ENCODE measurements at regions not wholly inside any gene's neighbourhood (a gene's known extent, or its start where the extent isn't known, plus 50 kb on each side); places are given as distances from the start of the nearest gene placed in this dataset.

- Histone ChIP-seq H3K27ac (no peak overlapping the region), H3K36me3 (no peaks in the 10 kb centered on the region), H3K9me3 (no peaks in the 10 kb centered on the region), H3K4me3 (no peak overlapping the region), H3K4me1 (ENCODE audit: insufficient read depth) (no peaks in the 10 kb centered on the region), H3K27me3 (no peaks in the 10 kb centered on the region)
- intact Hi-C loops (cut with DNase I): no loop called here
- no peak for TF ChIP-seq EP300 (IDR thresholded peaks at IDR 0.05)
- no peak for DNase-seq
- WGBS, 3 donors: 92 to 96% (median 96%) methylated on average over 3 of the region's 3 CpGs
These were observed 1292.5 kb upstream of the TENM4 start for GRCh38 chr11:80733361-80733760.

- 23 to 34% (median 25%) methylated on average over 3 of the region's 3 CpGs for WGBS, 3 donors
- DNase-seq: no peak
- TF ChIP-seq CTCF (IDR thresholded peaks at IDR 0.05) (no peak), POLR2A (IDR thresholded peaks at IDR 0.05) (no peak), EP300 (IDR thresholded peaks at IDR 0.05) (no peak)
- no peaks in the 10 kb centered on the region for H3K4me1 ChIP-seq (ENCODE audit: insufficient read depth)
- H3K9me3 ChIP-seq: no peaks in the 10 kb centered on the region
- no peaks in the 10 kb centered on the region for H3K27me3 ChIP-seq
- no peak overlapping the region for H3K4me3 ChIP-seq
- intact Hi-C loops (cut with DNase I): no loop called here
- no peaks in the 10 kb centered on the region for H3K36me3 ChIP-seq
- H3K27ac ChIP-seq: no peak overlapping the region
These were observed 1286.5 kb upstream of the TENM4 start for GRCh38 chr11:80727315-80727714.

DNA sequence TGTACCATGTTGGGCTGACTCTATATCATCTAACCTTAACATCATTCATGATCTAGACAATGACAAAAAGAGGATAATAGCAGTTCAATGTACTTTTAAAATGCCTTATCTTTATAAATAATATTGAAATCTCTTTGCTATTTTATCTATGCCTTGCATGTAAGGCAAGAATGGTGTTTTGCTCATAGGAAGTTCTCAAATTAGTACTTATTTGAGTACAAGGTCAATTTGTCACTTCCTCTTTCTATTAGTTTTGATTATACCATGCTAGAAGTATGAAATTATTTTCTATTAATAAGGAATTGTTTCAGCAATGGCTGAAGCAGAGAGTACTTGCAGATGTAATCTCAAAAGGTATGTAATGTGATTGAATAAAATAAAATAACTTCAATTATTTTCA lies 1285.4 kb upstream of the TENM4 start:
- no peaks in the 10 kb centered on the region for H3K27me3 ChIP-seq

DNA sequence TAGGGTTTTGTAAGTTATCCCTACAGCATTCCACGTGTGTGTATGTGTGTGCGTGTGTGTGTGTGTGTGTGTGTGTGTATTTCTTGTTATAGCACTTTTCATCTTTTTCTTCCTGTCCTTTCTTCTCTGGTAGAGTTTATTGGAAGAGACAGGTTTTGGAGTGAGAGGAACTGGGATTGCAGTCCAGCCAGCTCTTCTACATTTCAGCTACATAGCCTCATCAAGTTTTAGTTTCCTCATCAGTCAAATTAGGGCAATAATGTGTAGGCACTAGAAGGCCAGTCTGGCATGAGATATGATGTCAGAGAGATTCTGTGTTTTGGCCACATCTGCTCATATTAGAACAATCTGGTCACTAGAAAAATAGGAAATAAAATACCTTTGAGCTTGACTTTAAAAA lies 1283.5 kb upstream of the TENM4 start:
- intact Hi-C loops (cut with DNase I): no loop called here
- no peaks in the 10 kb centered on the region for H3K9me3 ChIP-seq
- 49 to 81% (median 51%) methylated on average over 2 of the region's 2 CpGs for WGBS, 3 donors
- TF ChIP-seq CTCF (IDR thresholded peaks at IDR 0.05) (no peak), EP300 (IDR thresholded peaks at IDR 0.05) (no peak), POLR2A (IDR thresholded peaks at IDR 0.05) (no peak)
- no peaks in the 10 kb centered on the region for H3K36me3 ChIP-seq
- H3K27ac ChIP-seq: no peak overlapping the region
- H3K4me3 ChIP-seq: no peak overlapping the region
- no peaks in the 10 kb centered on the region for H3K4me1 ChIP-seq (ENCODE audit: insufficient read depth)
- H3K27me3 ChIP-seq: no peaks in the 10 kb centered on the region
- DNase-seq: no peak

More for the DNA sequence above, 1285.4 kb upstream of the TENM4 start:
- H3K9me3 ChIP-seq: no peaks in the 10 kb centered on the region
- no peaks in the 10 kb centered on the region for H3K4me1 ChIP-seq (ENCODE audit: insufficient read depth)
- no peak for TF ChIP-seq CTCF (IDR thresholded peaks at IDR 0.05)
- no peak for TF ChIP-seq POLR2A (IDR thresholded peaks at IDR 0.05)
- no peak for TF ChIP-seq EP300 (IDR thresholded peaks at IDR 0.05)
- no peak for DNase-seq
- H3K4me3 ChIP-seq: no peak overlapping the region
- H3K27ac ChIP-seq: no peak overlapping the region
- intact Hi-C loops (cut with DNase I): no loop called here
- H3K36me3 ChIP-seq: no peaks in the 10 kb centered on the region

GRCh38 chr11:80722629-80723028 lies 1281.8 kb upstream of the TENM4 start:
- intact Hi-C loops (cut with DNase I): no loop called here
- Histone ChIP-seq H3K36me3 (no peaks in the 10 kb centered on the region), H3K4me1 (ENCODE audit: insufficient read depth) (no peaks in the 10 kb centered on the region), H3K27me3 (no peaks in the 10 kb centered on the region), H3K4me3 (no peak overlapping the region), H3K27ac (no peak overlapping the region), H3K9me3 (no peaks in the 10 kb centered on the region)
- DNase-seq: no peak
- TF ChIP-seq EP300 (IDR thresholded peaks at IDR 0.05) (no peak), CTCF (IDR thresholded peaks at IDR 0.05) (no peak), POLR2A (IDR thresholded peaks at IDR 0.05) (no peak)
- whole genome bisulfite sequencing, 3 donors: 57 to 76% (median 68%) methylated on average over 1 of the region's 1 CpG
